HG03159 (cell line): ENCODE measurements at regions not wholly inside any gene's neighbourhood (a gene's known extent, or its start where the extent isn't known, plus 50 kb on each side); places are given as distances from the start of the nearest gene placed in this dataset.

ENCODE experiments used
- ATAC-seq: cut with Tn5 transposase; IDR thresholded peaks from one replicate; pipeline ENCODE4 v1.9.1; 2021; ENCODE audit warnings: mild to moderate bottlenecking, moderate library complexity; ENCODE audit not compliant: unreplicated experiment

DNA sequence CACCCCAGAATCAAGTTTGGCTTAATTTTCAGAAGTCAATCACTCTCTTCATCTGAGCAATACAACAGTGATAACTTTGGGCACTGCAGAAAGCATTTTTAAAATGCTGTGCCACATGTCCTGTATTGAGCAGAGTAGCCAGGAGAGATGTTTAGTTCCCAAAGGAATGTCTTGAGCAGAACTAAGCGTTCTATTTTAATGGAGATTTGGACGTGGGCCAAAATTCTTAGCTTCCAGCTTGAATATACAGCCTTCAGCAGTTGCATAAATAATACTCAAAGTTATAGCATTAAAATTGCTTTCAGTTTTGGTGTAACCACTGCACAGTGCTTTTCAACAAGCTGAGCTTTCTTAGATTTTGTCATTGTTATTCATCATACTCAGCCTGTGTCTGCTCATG lies 679.2 kb downstream of the NLGN4X start:
- ATAC-seq, result no peak

DNA sequence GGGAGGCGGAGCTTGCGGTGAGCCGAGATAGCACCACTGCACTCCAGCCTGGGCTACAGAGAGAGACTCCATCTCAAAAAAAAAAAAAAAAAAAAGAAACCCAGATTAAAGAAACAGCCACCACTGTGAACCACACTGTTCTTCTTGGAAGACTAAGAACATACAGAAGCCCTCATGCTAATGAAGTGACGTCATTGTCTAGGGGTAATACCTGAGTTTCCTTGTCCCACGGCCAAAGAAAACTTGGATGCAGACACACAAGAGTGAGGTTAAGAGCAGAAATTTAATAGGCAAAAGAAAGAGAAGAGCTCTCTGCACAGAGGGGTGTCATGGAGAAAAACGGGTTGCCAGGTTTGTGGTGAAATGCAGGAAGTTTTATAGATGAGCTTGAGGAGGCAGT lies 691.6 kb downstream of the NLGN4X start:
- ATAC-seq, result no peak

DNA sequence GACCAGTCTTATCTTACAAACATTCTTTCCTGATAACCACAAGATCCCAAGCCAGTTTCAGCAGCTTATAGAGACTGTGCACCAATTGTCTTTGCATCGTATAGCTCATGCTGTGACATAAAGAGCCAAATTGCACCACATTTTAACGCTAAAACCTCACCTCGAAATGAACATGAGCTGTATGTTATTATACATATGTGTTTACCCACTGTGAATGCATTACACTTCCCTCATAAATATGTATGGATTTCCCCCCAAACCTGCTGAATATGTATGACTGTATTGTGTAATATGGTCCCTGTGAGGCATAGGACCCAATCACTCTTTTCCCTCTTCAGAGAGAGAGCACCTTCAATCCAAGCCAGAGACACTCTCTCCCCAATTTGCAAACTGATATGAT lies 692.4 kb downstream of the NLGN4X start:
- no peak for ATAC-seq

DNA sequence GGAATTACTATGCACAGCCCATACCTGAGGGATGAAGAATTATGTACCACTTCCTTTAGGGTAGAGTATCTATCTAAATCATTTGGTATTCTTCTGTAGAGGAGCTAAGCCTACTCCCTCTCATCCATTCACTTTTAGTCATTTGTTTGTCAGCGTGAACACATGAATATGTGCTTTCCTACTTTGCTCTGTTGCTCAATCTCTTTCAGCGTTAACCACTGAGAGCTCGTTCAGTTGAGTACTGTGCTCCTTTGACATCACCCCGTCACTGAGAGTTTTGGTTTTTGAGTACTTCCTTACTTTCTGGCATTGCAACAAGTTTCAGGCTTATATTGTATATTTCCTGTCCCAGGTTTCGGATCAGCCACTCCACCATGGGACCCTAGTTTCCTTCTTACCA lies 700.6 kb downstream of the NLGN4X start:
- no peak for ATAC-seq

DNA sequence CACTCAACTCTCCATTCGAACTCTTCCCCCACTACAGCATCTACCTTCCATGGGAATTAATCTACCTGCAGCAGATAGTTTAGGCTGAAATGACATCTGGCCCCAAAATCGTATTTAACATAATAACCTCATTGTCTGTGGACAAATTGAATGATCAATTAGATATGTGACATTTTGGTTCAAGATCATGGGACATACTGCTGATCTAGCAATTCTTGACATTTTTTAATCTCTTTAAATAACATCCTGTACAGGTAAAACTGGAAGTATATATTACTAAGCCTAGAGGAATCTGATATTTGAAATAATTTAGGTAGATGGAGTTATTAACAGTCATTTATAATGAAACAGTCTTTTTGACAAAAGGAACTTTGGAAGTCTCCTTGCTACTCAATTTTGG lies 702.5 kb downstream of the NLGN4X start:
- no peak for ATAC-seq

DNA sequence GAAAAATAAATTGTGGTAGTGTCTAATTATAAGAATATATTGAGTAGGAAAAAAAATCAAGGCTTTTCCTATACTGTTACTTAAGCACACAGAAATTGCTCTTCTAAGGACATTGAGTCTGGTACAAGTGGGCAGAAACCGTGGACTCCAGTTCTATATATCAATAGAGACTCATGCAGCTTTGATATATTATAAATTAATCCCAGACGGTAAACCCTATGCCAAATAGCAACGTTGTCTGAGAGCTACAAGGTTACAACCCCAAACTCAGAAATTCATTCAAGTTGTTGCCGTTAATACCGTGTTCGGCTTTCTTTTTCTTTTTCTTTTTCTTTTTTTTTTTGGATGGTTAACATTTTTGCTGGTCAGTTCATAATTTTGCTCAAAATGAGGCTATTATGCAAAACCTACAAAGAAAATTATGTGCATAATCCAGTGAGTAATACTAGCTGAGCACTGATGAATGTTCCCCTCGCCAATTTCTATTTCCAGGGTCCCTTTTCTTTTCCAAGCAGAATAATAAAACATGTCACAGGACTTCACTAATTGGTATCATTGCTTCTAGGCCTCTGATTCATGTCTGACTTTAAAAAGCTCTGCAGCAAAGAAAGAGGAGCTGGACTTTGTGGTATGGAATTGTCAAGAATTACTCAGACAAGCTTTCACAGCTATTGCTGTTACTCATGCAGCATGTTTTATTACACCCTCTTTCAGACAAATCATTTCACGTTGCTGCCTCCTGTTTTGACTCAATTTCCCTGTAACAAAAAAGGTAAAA lies 737.7 kb downstream of the NLGN4X start:
- no peak for ATAC-seq

DNA sequence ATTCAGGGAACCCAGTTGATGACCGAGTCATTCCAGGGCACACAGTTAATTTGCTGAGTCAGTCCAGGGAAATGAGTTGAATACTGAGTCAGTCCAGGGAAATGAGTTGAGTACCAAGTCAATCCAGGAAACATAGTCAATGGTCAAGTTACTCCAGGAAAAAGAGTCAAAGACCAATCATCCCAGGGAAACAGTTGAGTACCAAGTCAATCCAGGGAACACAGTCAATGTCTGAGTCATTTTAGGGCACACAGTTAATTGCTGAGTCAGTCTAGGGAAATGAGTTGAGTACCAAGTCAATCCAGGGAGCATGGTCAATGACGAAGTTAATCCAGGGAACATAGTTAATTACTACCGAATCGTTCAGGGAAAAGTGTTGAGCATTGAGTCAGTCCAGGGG lies 754.4 kb downstream of the NLGN4X start:
- ATAC-seq, result no peak

DNA sequence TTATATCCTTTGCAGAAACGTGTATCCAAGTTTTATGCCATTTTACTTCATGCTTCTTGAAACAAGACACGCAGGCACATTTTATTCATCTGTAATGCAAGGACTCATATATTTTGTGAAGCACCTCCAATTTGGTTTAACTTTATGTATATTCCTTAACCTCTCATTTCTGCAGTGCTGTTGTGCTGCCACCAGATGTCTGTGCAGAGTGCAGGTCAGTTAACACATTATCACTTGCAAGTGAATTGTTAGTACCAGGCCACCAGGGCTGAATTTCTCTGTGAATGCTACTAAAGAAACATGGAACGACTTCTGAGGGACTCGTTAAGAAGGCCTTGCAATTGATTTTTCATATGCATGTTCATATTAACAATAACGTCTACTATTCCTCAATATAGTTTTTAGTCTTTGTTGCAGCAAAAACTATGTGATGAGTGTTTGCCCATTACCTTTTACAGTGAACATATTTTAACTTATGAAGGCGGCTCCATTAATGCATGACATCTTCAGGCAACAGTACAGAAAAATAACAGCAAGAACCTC lies 770.3 kb downstream of the NLGN4X start:
- no peak for ATAC-seq

DNA sequence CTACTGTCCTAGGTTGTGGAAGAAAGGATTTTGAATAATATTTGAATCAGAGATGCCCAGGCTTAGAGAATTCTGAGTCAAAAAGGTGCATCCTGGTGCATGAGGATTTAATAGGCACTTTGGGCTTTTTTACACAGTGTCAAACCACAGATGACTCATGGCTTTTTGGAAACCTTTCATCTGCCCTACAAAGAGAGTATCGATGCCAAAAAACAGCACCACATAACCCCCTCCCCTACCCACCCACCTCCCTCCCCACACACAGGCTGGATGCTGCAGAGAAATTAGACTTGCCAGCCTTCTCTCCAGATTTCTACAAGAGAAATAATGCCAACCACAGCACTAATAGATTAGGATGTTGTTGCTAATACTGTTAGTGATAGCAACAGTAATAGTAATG lies 779.3 kb downstream of the NLGN4X start:
- no peak for ATAC-seq

DNA sequence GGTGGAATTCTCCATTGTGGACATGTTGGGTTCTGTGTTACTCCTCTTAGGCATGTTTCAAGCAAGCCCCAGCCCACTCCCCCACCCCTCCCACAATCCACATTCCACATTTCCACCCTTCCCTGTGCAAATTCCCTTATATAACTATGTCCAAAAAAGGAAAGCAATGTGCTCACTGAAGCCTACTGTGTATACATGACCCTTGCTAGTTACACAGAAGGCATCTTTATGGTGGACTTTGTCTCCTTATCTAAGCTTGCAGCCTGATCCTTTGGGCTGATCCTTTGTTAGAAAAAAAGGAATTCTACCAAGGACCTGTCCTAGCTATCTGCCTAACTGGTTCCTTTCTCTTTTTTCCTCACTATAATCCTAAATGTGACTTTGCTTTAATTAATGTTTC lies 796.8 kb downstream of the NLGN4X start:
- no peak for ATAC-seq

DNA sequence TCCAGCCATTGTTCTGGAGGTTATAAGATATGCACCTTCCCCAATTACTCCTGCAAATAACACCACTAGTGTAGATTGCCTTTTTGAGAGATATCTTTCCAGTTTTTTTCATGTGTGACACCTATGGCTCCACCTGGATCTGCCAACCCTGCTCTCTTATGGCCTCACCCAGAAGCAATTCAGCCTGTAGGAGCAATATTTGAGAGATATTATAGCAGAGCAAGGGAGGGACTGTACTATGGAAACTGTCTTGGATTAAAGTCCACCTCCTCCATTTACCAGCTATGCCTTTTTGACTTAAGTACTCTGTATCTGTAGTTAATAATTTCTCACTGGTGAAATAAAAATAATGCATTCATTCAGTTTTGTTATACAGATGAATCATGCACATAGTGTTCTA lies 803.5 kb downstream of the NLGN4X start:
- ATAC-seq, result no peak

DNA sequence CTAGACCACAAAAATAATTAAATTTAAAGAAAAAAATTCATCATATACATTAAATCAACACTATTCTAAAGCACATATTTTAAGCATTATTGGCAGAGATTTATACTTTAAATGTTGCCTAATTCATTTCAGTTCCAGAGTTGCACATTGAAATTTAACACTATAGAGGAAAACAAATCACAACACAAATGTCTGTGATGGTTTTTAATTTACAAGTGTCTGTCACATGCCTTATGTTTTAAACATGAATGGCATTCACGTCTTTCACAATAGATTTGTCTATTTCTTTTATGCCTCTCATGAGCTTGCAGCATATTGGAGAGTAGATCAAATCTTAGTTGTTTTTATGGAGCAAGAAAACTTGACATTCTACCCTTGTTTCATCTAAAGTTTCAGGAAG lies 811.3 kb downstream of the NLGN4X start:
- ATAC-seq, result no peak

DNA sequence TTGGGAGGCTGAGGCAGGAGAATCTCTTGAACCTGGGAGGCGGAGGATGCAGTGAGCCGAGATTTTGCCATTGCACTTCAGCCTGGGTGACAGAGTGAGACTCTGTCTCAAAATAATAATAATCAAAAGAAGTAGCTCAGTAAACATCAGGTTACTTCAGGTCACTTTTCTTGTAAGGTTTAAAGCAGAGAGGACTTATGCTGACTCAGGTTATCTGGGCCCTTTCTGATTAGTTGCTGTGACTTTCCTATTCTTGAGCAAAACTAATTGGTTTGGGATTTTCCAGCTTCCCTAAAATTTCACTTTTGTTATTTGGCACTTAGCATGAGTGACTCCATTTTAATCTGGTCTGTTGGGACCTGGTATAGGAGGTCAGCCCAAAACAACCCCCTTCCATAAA lies 812.9 kb downstream of the NLGN4X start:
- no peak for ATAC-seq

DNA sequence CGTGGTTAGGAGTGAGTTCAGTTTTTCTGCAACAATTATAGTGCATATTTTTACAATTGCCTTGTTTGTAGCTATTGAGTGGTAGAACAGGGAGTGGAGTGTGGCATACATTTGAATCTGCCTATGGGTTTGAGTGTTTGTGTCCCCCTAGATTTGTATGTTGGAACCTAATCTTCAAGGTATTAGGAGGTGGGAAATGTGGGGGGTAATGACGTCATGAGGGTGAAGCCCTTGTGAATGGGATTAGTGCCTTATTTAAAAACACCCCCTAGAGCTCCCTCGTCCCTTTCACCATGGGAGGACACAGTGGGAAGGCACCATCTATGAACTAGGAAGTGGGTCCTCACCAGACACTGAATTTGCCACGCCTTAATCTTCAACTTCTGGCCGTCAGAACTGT lies 819.6 kb downstream of the NLGN4X start:
- ATAC-seq, result no peak

DNA sequence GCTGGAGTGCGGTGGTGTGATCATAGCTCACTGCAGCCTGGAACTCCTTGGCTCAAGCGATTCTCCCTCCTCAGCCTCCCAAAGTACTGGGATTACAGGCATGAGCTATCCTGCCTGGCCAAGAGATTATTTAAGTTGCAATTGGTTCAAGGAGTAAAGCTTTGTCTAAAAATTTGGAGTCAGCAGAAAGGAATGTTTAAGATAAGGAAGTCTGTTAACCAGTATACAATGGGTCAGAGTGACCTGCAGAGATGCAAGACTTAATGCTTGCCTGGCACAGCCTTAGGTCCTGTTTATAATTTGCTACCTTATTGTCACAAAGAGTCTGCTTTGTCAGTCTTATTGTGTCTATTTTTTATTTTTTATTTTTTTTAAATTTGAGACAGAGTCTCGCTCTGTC lies 826.2 kb downstream of the NLGN4X start:
- no peak for ATAC-seq

DNA sequence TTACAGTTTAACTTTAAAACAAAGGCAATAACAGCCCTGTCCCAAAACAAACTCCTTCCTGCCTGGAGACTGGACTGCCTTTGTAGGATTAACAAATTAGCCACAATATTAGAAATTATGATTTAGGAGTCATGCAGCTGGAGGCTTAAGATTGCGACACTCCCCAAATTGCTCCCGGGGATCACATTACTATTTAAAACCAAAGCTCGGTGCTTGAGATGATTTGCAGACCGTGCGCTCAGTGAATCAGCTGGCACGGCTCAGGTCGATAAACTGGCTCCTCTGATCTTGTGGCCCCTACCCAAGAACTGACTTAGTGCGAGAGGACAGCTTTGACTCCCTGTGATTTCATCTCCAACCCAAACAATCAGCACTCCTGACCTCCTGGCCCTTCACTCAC lies 829.3 kb downstream of the NLGN4X start:
- ATAC-seq, result no peak

DNA sequence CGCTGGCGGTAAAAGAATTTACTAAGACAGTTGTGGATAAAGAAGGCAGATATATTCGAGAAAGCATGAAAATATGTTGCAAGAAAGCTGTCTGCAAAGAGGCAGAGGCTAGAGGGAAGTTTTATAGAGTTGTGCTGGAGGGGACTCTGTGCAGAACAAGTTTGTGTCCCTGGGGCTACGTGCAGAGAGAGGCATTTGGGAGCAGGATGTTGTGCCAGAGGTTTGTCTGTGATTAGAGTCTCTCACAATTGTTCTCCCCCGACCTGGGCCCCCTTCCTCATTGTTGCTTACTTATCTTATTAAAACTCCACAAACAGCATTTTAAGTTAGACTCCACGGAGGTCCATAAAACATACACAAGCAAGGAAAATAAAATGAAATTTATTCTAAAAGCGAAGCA lies 831.3 kb downstream of the NLGN4X start:
- ATAC-seq, result no peak

DNA sequence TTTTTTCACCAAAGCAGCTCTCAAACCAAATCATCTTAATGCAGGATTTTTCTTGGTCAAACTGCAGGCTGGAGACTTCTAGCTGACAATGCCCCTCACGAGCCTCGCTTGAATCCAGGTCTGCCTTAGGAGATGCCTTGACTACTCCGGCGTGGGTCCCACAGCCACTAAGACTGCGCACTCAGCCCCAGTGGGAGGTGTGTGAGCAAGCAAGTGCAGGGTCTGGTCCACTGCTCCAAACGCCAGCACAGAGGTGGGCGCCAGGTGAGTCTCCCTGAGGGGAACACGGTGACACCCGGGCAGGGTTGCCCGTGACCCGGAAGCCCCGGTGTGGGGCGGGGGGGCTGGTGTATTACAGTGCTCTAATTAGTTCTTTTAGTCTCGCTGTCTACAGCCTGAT lies 838.3 kb downstream of the NLGN4X start:
- no peak for ATAC-seq

DNA sequence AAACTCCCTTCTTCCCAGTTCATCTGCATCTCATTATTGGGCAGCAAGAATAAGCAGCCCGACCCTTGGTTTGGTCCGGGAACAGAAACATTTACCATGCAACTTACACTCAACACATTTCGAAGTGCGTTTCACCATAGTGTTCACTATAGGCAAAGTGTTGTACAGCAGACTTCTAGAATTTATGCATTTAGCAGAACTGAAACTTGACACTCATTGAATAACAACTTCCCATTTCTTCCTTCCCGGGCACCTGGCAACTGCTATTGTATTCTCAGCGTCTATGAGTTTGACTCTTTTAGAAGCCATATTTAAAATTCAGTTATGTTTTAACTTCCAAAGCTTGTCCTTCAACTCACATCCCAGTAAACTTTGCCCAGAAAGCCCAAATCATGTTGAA lies 840.6 kb downstream of the NLGN4X start:
- no peak for ATAC-seq

DNA sequence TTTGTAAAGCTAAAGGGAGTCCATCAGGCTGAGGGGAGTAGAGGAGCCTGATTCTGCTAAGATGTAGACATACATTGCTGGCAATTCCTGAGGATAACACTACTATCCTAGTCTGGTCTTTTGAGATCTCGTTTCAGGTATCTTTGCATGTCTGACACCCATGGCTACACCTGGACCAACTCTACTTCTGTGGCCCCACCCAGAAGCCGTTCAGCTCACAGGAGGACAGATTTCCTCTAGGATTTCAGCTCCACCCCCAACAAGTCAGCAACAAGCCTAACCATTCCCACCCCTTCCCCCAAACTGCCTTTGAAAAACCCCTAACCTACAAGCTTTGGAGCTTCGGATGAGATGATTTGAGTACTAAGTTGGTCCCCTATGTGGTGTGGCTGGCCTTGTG lies 848.2 kb downstream of the NLGN4X start:
- ATAC-seq, result no peak

DNA sequence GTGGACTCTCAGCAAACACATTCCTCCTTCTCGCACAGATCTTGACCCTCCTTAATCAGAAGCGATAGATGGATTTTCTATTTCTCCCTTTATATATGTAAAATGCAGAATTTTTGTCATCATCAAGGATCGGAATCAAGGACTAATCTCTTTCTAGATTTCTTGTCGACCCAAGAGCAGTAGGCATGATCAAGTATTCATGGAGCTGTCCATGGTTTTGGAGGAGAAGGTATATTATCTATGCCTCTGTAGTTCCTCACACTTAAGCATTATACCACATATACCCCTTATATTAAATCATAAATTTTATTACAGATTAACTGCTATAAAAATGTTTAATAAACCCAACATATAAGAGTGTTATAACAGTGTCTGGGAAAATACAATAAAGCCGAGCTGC lies 886.8 kb downstream of the NLGN4X start:
- no peak for ATAC-seq

DNA sequence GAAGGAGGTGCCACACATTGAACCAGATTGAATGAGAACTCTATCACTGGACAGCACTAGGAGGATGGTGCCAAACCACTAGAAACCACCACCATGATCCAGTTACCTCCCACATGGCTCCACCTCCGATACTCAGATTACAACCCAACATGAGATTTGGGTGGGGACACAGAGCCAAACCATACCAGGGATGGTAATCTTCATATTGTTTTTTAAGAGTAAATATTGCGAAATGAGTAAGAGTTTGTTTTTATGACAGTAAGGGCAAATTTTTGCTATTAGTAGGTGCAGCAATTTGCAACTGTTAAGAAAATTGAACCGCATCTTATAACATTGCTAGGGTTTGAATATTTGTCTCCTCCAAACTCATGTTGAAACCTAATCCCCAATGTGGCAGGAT lies 891.5 kb downstream of the NLGN4X start:
- ATAC-seq, result no peak

DNA sequence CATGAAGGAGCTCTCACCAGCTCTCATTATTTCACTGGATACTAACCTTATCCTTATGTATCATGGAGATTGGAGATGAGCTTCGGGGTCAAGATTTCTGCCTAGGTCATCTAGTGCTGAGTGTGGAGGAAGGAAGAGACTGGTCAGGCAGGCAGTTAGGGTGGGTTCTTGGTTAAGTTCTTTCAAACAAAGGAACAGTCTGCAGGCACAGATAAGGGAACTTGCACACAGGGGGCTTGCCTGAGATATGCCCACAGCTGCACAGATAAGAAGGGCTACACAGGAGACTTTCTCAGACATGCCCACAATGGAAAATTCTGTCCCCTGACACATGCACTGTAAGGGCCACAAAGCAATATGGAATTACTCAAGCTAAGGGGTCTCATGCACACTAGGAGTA lies 904.1 kb downstream of the NLGN4X start:
- no peak for ATAC-seq
